GM12872 (cell line): ENCODE measurements at regions not wholly inside any gene's neighbourhood (a gene's known extent, or its start where the extent isn't known, plus 50 kb on each side); places are given as distances from the start of the nearest gene placed in this dataset.

Source experiments
- CTCF ChIP-seq: IDR thresholded peaks from 3 replicates; pipeline ENCODE4 v1.5.1; 2011; ENCODE audit warnings: low read depth, mild to moderate bottlenecking, low read length, moderate library complexity; ENCODE audit not compliant: insufficient read depth

GRCh38 chr2:30354621-30355020, 92.4 kb upstream of the LCLAT1 start:
- TF ChIP-seq CTCF: no peak

- no peak for TF ChIP-seq CTCF
These were observed 91.7 kb upstream of the LCLAT1 start for GRCh38 chr2:30355306-30355705.

GRCh38 chr2:30356071-30356470, 91.0 kb upstream of the LCLAT1 start:
- no peak for TF ChIP-seq CTCF

- TF ChIP-seq CTCF: no peak
These were observed 90.3 kb upstream of the LCLAT1 start for GRCh38 chr2:30356776-30357175.

GRCh38 chr2:30358351-30358750, 88.7 kb upstream of the LCLAT1 start:
- no peak for TF ChIP-seq CTCF

GRCh38 chr2:30358842-30359241, 88.2 kb upstream of the LCLAT1 start:
- no peak for TF ChIP-seq CTCF

- no peak for TF ChIP-seq CTCF
These were observed 87.3 kb upstream of the LCLAT1 start for GRCh38 chr2:30359644-30360167.
